Liver (tissue), 3 donors: ENCODE measurements at regions not wholly inside any gene's neighbourhood (a gene's known extent, or its start where the extent isn't known, plus 50 kb on each side); places are given as distances from the start of the nearest gene placed in this dataset.

Experiments used
- GABPA ChIP-seq, 2 donors: IDR thresholded peaks in 1 of 2; conservative IDR thresholded peaks in 1 of 2; 2 replicates each; pipeline ENCODE4 v1.6.1; 2016; ENCODE audit warnings: antibody characterized with exemption in 2 of 2, mild to moderate bottlenecking in 1 of 2, moderate library complexity in 1 of 2
- JUND ChIP-seq, 2 donors: IDR thresholded peaks; 2 replicates each; pipeline ENCODE4 v1.6.1; 2016; ENCODE audit warnings: antibody characterized with exemption in 2 of 2
- NR2F2 ChIP-seq: IDR thresholded peaks from 2 replicates; pipeline ENCODE4 v1.6.1; 2016; ENCODE audit warnings: antibody characterized with exemption
- RAD21 ChIP-seq, 2 donors: IDR thresholded peaks; 2 replicates each; pipeline ENCODE4 v1.6.1; 2016; ENCODE audit warnings: antibody characterized with exemption in 2 of 2, mild to moderate bottlenecking in 2 of 2
- SP1 ChIP-seq: IDR thresholded peaks from 2 replicates; pipeline ENCODE4 v1.6.1; 2018; ENCODE audit warnings: antibody characterized with exemption, mild to moderate bottlenecking
- TAF1 ChIP-seq: conservative IDR thresholded peaks from 2 replicates; pipeline ENCODE4 v1.6.1; 2016; ENCODE audit warnings: antibody characterized with exemption, mild to moderate bottlenecking
- TF ChIP-seq, protein P1 (sequence below): fragments of 150-350 bp; IDR thresholded peaks from 2 replicates; pipeline ENCODE4 v1.5.1; 2017; ENCODE audit warnings: improper control_type of control experiment, low read depth, low read length; ENCODE audit not compliant: missing input control
- TF ChIP-seq, protein P2 (sequence below): IDR thresholded peaks from 2 replicates; pipeline ENCODE4 v1.6.1; 2016; ENCODE audit warnings: antibody characterized with exemption
- TF ChIP-seq, protein P3 (sequence below): IDR thresholded peaks from 2 replicates; pipeline ENCODE4 v1.6.1; 2016; ENCODE audit warnings: antibody characterized with exemption
- TF ChIP-seq, protein P4 (sequence below): IDR thresholded peaks from 2 replicates; pipeline ENCODE4 v1.6.1; 2016; ENCODE audit warnings: antibody characterized with exemption, mild to moderate bottlenecking
- TF ChIP-seq, protein P5 (sequence below): IDR thresholded peaks from 2 replicates; pipeline ENCODE4 v1.6.1; 2016; ENCODE audit warnings: antibody characterized with exemption
- donor health status: healthy.
- donor health status: healthy.

DNA sequence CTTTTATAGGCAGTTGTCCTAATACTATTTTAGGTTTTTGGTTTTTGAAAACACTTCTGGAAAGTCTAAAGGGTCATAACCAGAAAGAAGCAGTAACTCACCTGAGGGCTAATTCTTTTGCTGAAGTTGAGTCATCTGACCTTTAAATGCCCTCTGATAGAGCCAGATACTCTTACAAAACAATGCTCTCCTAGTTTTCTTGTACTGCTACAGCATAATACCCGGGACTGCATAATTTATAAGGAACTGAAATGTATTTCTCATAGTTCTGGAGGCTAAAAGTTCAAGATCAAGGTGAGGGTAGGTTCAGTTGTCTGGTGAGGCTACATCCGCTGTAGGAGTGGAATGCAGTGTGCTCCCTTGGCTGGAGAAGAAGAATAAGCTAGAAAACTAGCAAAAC is 670.3 kb downstream of the TLE4 start:
- TF ChIP-seq, protein P1, sequence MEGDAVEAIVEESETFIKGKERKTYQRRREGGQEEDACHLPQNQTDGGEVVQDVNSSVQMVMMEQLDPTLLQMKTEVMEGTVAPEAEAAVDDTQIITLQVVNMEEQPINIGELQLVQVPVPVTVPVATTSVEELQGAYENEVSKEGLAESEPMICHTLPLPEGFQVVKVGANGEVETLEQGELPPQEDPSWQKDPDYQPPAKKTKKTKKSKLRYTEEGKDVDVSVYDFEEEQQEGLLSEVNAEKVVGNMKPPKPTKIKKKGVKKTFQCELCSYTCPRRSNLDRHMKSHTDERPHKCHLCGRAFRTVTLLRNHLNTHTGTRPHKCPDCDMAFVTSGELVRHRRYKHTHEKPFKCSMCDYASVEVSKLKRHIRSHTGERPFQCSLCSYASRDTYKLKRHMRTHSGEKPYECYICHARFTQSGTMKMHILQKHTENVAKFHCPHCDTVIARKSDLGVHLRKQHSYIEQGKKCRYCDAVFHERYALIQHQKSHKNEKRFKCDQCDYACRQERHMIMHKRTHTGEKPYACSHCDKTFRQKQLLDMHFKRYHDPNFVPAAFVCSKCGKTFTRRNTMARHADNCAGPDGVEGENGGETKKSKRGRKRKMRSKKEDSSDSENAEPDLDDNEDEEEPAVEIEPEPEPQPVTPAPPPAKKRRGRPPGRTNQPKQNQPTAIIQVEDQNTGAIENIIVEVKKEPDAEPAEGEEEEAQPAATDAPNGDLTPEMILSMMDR, result no peak
- no peak for TF ChIP-seq TAF1
- no peak for TF ChIP-seq NR2F2
- no peak for TF ChIP-seq JUND (IDR thresholded peaks at IDR 0.05)
- TF ChIP-seq, protein P2, sequence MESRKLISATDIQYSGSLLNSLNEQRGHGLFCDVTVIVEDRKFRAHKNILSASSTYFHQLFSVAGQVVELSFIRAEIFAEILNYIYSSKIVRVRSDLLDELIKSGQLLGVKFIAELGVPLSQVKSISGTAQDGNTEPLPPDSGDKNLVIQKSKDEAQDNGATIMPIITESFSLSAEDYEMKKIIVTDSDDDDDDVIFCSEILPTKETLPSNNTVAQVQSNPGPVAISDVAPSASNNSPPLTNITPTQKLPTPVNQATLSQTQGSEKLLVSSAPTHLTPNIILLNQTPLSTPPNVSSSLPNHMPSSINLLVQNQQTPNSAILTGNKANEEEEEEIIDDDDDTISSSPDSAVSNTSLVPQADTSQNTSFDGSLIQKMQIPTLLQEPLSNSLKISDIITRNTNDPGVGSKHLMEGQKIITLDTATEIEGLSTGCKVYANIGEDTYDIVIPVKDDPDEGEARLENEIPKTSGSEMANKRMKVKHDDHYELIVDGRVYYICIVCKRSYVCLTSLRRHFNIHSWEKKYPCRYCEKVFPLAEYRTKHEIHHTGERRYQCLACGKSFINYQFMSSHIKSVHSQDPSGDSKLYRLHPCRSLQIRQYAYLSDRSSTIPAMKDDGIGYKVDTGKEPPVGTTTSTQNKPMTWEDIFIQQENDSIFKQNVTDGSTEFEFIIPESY, result no peak
- TF ChIP-seq, protein P3, sequence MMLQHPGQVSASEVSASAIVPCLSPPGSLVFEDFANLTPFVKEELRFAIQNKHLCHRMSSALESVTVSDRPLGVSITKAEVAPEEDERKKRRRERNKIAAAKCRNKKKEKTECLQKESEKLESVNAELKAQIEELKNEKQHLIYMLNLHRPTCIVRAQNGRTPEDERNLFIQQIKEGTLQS, result no peak
- TF ChIP-seq, protein P4, sequence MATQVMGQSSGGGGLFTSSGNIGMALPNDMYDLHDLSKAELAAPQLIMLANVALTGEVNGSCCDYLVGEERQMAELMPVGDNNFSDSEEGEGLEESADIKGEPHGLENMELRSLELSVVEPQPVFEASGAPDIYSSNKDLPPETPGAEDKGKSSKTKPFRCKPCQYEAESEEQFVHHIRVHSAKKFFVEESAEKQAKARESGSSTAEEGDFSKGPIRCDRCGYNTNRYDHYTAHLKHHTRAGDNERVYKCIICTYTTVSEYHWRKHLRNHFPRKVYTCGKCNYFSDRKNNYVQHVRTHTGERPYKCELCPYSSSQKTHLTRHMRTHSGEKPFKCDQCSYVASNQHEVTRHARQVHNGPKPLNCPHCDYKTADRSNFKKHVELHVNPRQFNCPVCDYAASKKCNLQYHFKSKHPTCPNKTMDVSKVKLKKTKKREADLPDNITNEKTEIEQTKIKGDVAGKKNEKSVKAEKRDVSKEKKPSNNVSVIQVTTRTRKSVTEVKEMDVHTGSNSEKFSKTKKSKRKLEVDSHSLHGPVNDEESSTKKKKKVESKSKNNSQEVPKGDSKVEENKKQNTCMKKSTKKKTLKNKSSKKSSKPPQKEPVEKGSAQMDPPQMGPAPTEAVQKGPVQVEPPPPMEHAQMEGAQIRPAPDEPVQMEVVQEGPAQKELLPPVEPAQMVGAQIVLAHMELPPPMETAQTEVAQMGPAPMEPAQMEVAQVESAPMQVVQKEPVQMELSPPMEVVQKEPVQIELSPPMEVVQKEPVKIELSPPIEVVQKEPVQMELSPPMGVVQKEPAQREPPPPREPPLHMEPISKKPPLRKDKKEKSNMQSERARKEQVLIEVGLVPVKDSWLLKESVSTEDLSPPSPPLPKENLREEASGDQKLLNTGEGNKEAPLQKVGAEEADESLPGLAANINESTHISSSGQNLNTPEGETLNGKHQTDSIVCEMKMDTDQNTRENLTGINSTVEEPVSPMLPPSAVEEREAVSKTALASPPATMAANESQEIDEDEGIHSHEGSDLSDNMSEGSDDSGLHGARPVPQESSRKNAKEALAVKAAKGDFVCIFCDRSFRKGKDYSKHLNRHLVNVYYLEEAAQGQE, result no peak
- no peak for TF ChIP-seq RAD21 (IDR thresholded peaks at IDR 0.05)
- TF ChIP-seq, protein P5, sequence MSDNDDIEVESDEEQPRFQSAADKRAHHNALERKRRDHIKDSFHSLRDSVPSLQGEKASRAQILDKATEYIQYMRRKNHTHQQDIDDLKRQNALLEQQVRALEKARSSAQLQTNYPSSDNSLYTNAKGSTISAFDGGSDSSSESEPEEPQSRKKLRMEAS, result no peak
- TF ChIP-seq SP1, result no peak
- TF ChIP-seq GABPA (IDR thresholded peaks at IDR 0.05 in 1 of 2, conservative IDR thresholded peaks at IDR 0.05 in 1 of 2), result no peak
